DOHH2 (cell line): ENCODE measurements at regions not wholly inside any gene's neighbourhood (a gene's known extent, or its start where the extent isn't known, plus 50 kb on each side); places are given as distances from the start of the nearest gene placed in this dataset.

ENCODE experiments used
- H3F3A ChIP-seq: fragments of 200-600 bp; sonication (generic), shearing (Covaris generic); 2 replicates; pipeline ENCODE4 v1.6.0; 2016; ENCODE audit warnings: antibody characterized with exemption, mild to moderate bottlenecking; ENCODE audit not compliant: control insufficient read depth, insufficient read depth
- H3K27ac ChIP-seq: fragments of 200-600 bp; sonication (generic); 2 replicates; pipeline ENCODE4 v1.5.1; 2014; ENCODE audit warnings: low read depth, mild to moderate bottlenecking, low read length, moderate library complexity
- H3K27me3 ChIP-seq: fragments of 200-600 bp; sonication (generic); 2 replicates; pipeline ENCODE4 v1.6.1; 2014; ENCODE audit warnings: mild to moderate bottlenecking, low read length, mixed read lengths; ENCODE audit not compliant: control insufficient read depth
- H3K36me3 ChIP-seq: fragments of 200-600 bp; sonication (generic); 2 replicates; pipeline ENCODE4 v1.6.1; 2014; ENCODE audit warnings: mild to moderate bottlenecking, low read length, moderate library complexity, mixed read lengths; ENCODE audit not compliant: control insufficient read depth
- H3K4me1 ChIP-seq: fragments of 200-600 bp; sonication (generic); 2 replicates; pipeline ENCODE4 v1.6.1; 2014; ENCODE audit warnings: mild to moderate bottlenecking, low read length, mixed read lengths; ENCODE audit not compliant: control insufficient read depth
- H3K4me2 ChIP-seq: fragments of 200-600 bp; sonication (generic); 2 replicates; pipeline ENCODE4 v1.6.0; 2014; ENCODE audit warnings: mild to moderate bottlenecking, low read length, moderate library complexity
- H3K4me3 ChIP-seq: fragments of 200-600 bp; sonication (generic); 2 replicates; pipeline ENCODE4 v1.5.1; 2014; ENCODE audit warnings: mild to moderate bottlenecking, low read length, mixed read lengths
- H3K79me2 ChIP-seq: fragments of 200-600 bp; sonication (generic); 2 replicates; pipeline ENCODE4 v1.6.1; 2014; ENCODE audit warnings: mild to moderate bottlenecking, low read length, mixed read lengths; ENCODE audit not compliant: control insufficient read depth
- H3K9me2 ChIP-seq: fragments of 200-600 bp; sonication (generic); replicated peaks from 2 replicates; pipeline ENCODE4 v1.6.1; 2014; ENCODE audit warnings: mild to moderate bottlenecking, low read length, mixed read lengths; ENCODE audit not compliant: control insufficient read depth
- H3K9me3 ChIP-seq: fragments of 200-600 bp; sonication (generic); 2 replicates; pipeline ENCODE4 v1.6.1; 2014; ENCODE audit warnings: antibody characterized with exemption, low read length, mixed read lengths; ENCODE audit not compliant: control insufficient read depth, insufficient read depth
- H4K20me1 ChIP-seq: fragments of 200-600 bp; sonication (generic); 2 replicates; pipeline ENCODE4 v1.6.0; 2014; ENCODE audit warnings: low read depth, mild to moderate bottlenecking, antibody characterized with exemption, low read length, moderate library complexity; ENCODE audit not compliant: control insufficient read depth, insufficient read depth
- EZH2phosphoT487 ChIP-seq: fragments of 200-600 bp; sonication (generic); IDR thresholded peaks from 2 replicates; pipeline ENCODE4 v1.6.1; 2017; ENCODE audit warnings: borderline replicate concordance, mild to moderate bottlenecking, antibody characterized with exemption, low read length, moderate library complexity, mixed read lengths
- TF ChIP-seq, protein P1 (sequence below): fragments of 200-600 bp; sonication (generic); IDR thresholded peaks from one replicate; pipeline ENCODE4 v1.5.1; 2014; ENCODE audit warnings: antibody characterized with exemption, mild to moderate bottlenecking, low read depth, low read length; ENCODE audit not compliant: poor library complexity, severe bottlenecking

- Histone ChIP-seq H4K20me1 (no peaks in the 10 kb centered on the region), H3K27me3 (no peaks in the 10 kb centered on the region), H3K79me2 (no peaks in the 10 kb centered on the region), H3K36me3 (no peaks in the 10 kb centered on the region), H3K27ac (no peak overlapping the region), H3K4me2 (no peak overlapping the region), H3K9me3 (no peaks in the 10 kb centered on the region), H3K4me3 (no peak overlapping the region), H3K4me1 (no peaks in the 10 kb centered on the region), H3K9me2 (no peaks in the 10 kb centered on the region), H3F3A (no peaks in the 10 kb centered on the region)
- TF ChIP-seq, protein P1, sequence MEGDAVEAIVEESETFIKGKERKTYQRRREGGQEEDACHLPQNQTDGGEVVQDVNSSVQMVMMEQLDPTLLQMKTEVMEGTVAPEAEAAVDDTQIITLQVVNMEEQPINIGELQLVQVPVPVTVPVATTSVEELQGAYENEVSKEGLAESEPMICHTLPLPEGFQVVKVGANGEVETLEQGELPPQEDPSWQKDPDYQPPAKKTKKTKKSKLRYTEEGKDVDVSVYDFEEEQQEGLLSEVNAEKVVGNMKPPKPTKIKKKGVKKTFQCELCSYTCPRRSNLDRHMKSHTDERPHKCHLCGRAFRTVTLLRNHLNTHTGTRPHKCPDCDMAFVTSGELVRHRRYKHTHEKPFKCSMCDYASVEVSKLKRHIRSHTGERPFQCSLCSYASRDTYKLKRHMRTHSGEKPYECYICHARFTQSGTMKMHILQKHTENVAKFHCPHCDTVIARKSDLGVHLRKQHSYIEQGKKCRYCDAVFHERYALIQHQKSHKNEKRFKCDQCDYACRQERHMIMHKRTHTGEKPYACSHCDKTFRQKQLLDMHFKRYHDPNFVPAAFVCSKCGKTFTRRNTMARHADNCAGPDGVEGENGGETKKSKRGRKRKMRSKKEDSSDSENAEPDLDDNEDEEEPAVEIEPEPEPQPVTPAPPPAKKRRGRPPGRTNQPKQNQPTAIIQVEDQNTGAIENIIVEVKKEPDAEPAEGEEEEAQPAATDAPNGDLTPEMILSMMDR: no peak
- no peak for TF ChIP-seq EZH2phosphoT487
These were observed 187.2 kb upstream of the NOL4 start for GRCh38 chr18:34411952-34412351.

GRCh38 chr18:34431042-34431441 lies 206.3 kb upstream of the NOL4 start:
- H3F3A ChIP-seq: no peaks in the 10 kb centered on the region
- no peaks in the 10 kb centered on the region for H3K27me3 ChIP-seq
- no peaks in the 10 kb centered on the region for H3K79me2 ChIP-seq
- H4K20me1 ChIP-seq: no peaks in the 10 kb centered on the region
- H3K4me3 ChIP-seq: no peak overlapping the region
- no peaks in the 10 kb centered on the region for H3K9me3 ChIP-seq
- TF ChIP-seq EZH2phosphoT487: no peak
- TF ChIP-seq, protein P1: no peak
- H3K9me2 ChIP-seq: no peaks in the 10 kb centered on the region
- no peak overlapping the region for H3K4me2 ChIP-seq
- H3K4me1 ChIP-seq: no peaks in the 10 kb centered on the region
- H3K27ac ChIP-seq: no peak overlapping the region
- no peaks in the 10 kb centered on the region for H3K36me3 ChIP-seq

- TF ChIP-seq, protein P1: no peak
- Histone ChIP-seq H3K9me2 (no peaks in the 10 kb centered on the region), H3K4me2 (no peak overlapping the region), H3K4me1 (no peaks in the 10 kb centered on the region), H3F3A (no peaks in the 10 kb centered on the region), H3K27me3 (no peaks in the 10 kb centered on the region), H3K27ac (no peak overlapping the region), H3K9me3 (no peaks in the 10 kb centered on the region), H3K4me3 (no peak overlapping the region), H3K36me3 (no peaks in the 10 kb centered on the region), H3K79me2 (no peaks in the 10 kb centered on the region), H4K20me1 (no peaks in the 10 kb centered on the region)
These were observed 219.9 kb upstream of the NOL4 start for GRCh38 chr18:34444622-34445021.

DNA sequence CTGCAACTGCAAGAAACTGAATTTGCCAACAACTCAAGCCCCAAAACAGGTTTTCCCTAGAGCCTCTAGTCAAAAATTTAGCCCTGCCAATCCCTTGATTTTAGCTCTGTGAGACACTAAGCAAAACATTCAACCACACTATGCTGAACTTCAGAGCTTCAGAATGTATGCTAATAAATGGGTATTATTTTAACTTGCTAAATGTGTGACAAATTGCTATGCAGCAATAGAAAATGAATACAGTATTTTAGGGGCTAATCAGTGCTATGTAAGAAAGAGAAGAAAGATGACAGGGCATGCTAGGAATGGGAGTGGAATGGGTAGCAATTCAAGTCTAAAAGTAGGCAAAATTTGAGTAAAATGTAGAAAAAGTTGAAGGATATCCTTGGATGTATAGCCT lies 223.9 kb upstream of the NOL4 start:
- H3K27ac ChIP-seq: no peak overlapping the region
- TF ChIP-seq, protein P1: no peak
- no peak for TF ChIP-seq EZH2phosphoT487
- no peaks in the 10 kb centered on the region for H3K27me3 ChIP-seq
- H3K79me2 ChIP-seq: no peaks in the 10 kb centered on the region
- no peak overlapping the region for H3K4me3 ChIP-seq
- no peaks in the 10 kb centered on the region for H4K20me1 ChIP-seq
- H3K4me2 ChIP-seq: no peak overlapping the region
- no peaks in the 10 kb centered on the region for H3K4me1 ChIP-seq
- no peaks in the 10 kb centered on the region for H3K9me2 ChIP-seq
- no peaks in the 10 kb centered on the region for H3K36me3 ChIP-seq
- H3K9me3 ChIP-seq: no peaks in the 10 kb centered on the region
- H3F3A ChIP-seq: no peaks in the 10 kb centered on the region
